Fibroblast of the aortic adventitia (primary cell): ENCODE measurements at regions not wholly inside any gene's neighbourhood (a gene's known extent, or its start where the extent isn't known, plus 50 kb on each side); places are given as distances from the start of the nearest gene placed in this dataset.
A peak's percentile ranks its signal among the peaks of the same experiment; 100 is the strongest.

Experiments
- DNase-seq: peaks from one replicate; pipeline ENCODE4 v3.0.0-alpha.2; 2010; ENCODE audit warnings: low read depth
- H3K4me3 ChIP-seq: 2 replicates; pipeline ENCODE4 v1.5.1; 2011; ENCODE audit warnings: low read depth, mild to moderate bottlenecking, control low read depth, low read length, moderate library complexity
- TF ChIP-seq, protein P1 (sequence below): IDR thresholded peaks from 2 replicates; pipeline ENCODE4 v1.5.1; 2011; ENCODE audit warnings: mild to moderate bottlenecking, low read length, control low read depth, inconsistent platforms; ENCODE audit not compliant: insufficient read depth

DNA sequence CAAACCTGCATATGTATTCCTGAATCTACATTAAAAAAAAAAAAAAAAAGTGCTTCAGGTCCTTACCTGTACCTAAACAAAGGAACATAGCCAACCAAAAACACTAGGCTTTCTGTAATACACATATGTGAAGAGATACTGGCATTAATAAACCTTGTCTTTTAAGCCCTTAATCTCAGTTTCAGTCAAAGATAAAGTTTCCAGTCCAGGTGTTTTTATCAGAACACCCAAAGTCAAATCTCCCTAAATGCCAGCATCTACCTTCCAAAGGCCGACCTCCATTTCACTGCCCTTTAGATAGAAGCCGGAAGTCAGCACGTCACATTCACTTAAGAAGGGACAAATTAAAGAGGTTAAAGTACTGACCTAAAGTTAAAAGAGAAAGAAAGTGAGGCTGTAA is 79.8 kb upstream of the NEBL start:
- TF ChIP-seq, protein P1, sequence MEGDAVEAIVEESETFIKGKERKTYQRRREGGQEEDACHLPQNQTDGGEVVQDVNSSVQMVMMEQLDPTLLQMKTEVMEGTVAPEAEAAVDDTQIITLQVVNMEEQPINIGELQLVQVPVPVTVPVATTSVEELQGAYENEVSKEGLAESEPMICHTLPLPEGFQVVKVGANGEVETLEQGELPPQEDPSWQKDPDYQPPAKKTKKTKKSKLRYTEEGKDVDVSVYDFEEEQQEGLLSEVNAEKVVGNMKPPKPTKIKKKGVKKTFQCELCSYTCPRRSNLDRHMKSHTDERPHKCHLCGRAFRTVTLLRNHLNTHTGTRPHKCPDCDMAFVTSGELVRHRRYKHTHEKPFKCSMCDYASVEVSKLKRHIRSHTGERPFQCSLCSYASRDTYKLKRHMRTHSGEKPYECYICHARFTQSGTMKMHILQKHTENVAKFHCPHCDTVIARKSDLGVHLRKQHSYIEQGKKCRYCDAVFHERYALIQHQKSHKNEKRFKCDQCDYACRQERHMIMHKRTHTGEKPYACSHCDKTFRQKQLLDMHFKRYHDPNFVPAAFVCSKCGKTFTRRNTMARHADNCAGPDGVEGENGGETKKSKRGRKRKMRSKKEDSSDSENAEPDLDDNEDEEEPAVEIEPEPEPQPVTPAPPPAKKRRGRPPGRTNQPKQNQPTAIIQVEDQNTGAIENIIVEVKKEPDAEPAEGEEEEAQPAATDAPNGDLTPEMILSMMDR = no peak
- no peak overlapping the region for H3K4me3 ChIP-seq
- no peak for DNase-seq

DNA sequence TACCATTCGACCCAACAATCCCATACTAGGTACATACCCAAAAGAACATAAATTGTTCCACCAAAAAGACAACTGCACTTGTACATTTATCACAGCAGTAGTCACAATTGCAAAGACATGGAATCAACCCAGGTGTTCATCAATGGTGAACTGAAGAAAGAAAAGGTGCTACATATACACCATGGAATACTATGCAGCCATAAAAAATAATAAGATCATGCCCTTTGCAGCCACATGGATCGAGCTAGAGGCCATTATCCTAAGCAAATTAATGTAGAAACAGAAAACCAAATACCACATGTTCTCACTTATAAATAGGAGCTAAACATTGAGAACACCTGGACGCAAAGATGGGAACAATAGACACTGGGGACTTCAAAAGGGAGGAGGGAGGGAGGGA is 79.3 kb upstream of the NEBL start:
- H3K4me3 ChIP-seq = no peak overlapping the region
- DNase-seq = no peak
- TF ChIP-seq, protein P1 = no peak

DNA sequence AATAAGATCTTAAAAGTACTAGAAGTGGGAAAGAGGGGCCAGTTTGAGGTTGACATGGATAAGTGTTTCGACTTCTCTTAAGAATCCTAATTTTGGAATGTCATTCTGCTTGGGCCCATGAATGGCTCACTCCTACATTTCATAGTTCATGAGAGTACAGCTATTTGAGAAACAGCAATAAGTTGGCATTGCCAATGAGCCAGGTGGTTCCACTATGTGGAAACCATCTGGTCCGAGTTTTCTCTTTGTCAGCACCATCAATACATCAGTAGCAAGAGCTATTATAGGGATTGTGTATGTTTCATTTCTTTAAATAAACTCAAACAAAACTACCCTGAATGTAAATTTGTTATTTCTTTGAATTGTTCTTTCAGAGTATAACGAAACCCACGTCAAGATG is 78.1 kb upstream of the NEBL start:
- DNase-seq = no peak
- TF ChIP-seq, protein P1 = no peak
- H3K4me3 ChIP-seq = no peak overlapping the region

DNA sequence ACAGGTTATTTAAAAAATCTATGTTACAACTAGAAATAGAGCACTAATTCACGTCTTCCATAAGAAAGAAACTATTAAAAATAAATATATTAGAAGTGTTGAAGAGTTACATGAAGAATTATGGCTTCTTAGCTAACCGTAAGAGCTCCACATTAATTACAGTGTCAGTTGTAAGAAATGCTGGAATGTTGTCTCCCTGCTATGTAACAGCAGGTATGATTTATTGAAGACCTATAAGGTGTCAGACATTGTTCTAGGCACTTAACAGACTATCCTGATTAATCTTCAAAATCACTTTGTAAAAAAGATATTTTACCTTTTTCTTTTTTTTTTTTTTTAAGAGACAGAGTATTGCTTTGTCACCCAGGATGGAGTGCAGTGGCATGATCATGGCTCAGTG is 75.8 kb upstream of the NEBL start:
- no peak for DNase-seq
- TF ChIP-seq, protein P1 = no peak
- H3K4me3 ChIP-seq = no peak overlapping the region

DNA sequence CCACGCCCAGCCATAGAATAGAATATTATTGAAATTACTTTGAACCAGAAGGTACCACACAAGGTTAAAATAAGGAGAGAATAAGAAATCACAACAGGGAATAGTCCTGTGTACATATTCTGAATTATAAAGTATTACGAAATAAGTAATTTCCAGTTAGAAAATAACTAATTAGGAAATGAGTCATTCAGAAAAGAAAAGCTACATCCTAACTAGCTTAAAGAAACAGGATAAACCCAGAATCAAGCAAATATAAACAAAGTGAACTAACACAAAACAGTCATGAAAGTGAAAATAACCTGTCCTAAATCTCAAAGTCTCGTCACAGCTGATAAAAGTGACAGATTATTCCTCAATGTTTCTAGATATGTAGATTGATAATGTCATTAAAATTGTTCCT is 74.8 kb upstream of the NEBL start:
- no peak overlapping the region for H3K4me3 ChIP-seq
- no peak for DNase-seq
- TF ChIP-seq, protein P1 = no peak

DNA sequence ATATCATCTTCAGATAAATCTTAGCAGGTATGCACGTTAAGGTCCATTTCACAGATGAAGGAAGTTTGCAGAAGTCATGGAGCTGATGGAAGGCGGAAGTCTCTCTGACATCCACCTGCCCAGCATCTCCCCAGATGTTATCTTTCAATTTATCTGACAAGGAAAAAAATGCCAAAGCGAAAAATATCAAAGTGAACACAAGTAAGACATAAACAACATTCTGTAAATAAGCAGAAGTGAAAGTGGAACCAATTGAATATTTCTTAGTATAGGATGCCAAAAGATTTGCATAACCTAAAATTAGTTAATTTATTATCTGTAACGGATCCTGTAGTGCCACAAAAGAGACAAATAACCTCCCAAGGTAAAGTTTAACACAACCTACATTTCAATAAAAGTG is 73.6 kb upstream of the NEBL start:
- no peak overlapping the region for H3K4me3 ChIP-seq
- no peak for DNase-seq
- TF ChIP-seq, protein P1 = no peak

DNA sequence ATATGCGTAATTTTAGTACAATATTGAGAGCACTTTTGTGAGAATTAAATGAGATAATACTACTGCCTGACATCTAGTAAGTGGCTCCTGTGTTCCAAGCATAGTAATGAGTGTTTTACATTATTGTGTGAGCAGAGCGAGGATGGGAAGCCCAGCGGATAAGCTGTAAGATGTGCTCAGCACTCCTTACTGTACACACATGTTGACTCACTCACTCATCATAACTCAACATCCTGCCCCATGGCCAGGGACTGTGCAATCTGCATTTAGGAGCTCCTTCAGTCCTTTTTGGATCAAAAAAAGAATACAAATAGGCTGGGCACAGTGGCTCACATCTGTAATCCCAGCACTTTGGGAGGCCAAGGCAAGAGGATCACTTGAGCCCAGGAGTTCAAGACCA is 72.9 kb upstream of the NEBL start:
- DNase-seq = peak; percentile 13
- no peak overlapping the region for H3K4me3 ChIP-seq
- TF ChIP-seq, protein P1 = no peak
